T-helper 1 cell treated with Interleukin-12 subunit alpha and Interleukin-12 subunit beta and Interleukin-4 antibody, amounts not matched to agents 30 μg/mL and 1 μg/mL, for 36 hours (primary cell): ENCODE measurements at regions not wholly inside any gene's neighbourhood (a gene's known extent, or its start where the extent isn't known, plus 50 kb on each side); places are given as distances from the start of the nearest gene placed in this dataset.
"Not testable (repeated sequence)": the region's sequence is repeated elsewhere in the genome, so short reads cannot be mapped to it uniquely, and the experiment has no call there.

Experiments
- H3K27ac Mint-ChIP-seq: one replicate; pipeline ENCODE4 v1.8.0; 2021; ENCODE audit warnings: mild to moderate bottlenecking, mixed read lengths
- H3K27me3 Mint-ChIP-seq: one replicate; pipeline ENCODE4 v1.8.0; 2021; ENCODE audit warnings: low read depth, mixed read lengths
- H3K36me3 Mint-ChIP-seq: one replicate; pipeline ENCODE4 v1.8.0; 2021; ENCODE audit warnings: low read depth, mixed read lengths
- H3K4me1 Mint-ChIP-seq: one replicate; pipeline ENCODE4 v1.8.0; 2021; ENCODE audit warnings: low read depth, mixed read lengths
- H3K4me3 Mint-ChIP-seq: one replicate; pipeline ENCODE4 v1.8.0; 2021; ENCODE audit warnings: mild to moderate bottlenecking, moderate library complexity, mixed read lengths
- H3K9me3 Mint-ChIP-seq: one replicate; pipeline ENCODE4 v1.8.0; 2021; ENCODE audit warnings: mixed read lengths

GRCh38 chr11:44380009-44380313 lies 70.0 kb upstream of the ALX4 start:
- Mint-ChIP-seq H3K27me3 (no peaks in the 10 kb centered on the region), H3K9me3 (no peaks in the 10 kb centered on the region), H3K36me3 (no peaks in the 10 kb centered on the region), H3K27ac (no peak overlapping the region), H3K4me3 (no peak overlapping the region), H3K4me1 (no peaks in the 10 kb centered on the region)

- Mint-ChIP-seq H3K27ac (no peak overlapping the region), H3K9me3 (no peaks in the 10 kb centered on the region), H3K4me3 (no peak overlapping the region), H3K36me3 (no peaks in the 10 kb centered on the region), H3K27me3 (peaks cover 7% of the 10 kb centered on the region), H3K4me1 (no peaks in the 10 kb centered on the region)
Observed at GRCh38 chr11:44380820-44381219, 70.9 kb upstream of the ALX4 start.

GRCh38 chr11:44381261-44381660 lies 71.3 kb upstream of the ALX4 start:
- H3K27me3 Mint-ChIP-seq: peaks cover 7% of the 10 kb centered on the region
- no peaks in the 10 kb centered on the region for H3K36me3 Mint-ChIP-seq
- H3K4me3 Mint-ChIP-seq: no peak overlapping the region
- no peaks in the 10 kb centered on the region for H3K4me1 Mint-ChIP-seq
- no peak overlapping the region for H3K27ac Mint-ChIP-seq
- no peaks in the 10 kb centered on the region for H3K9me3 Mint-ChIP-seq

GRCh38 chr11:44382118-44382517 lies 72.2 kb upstream of the ALX4 start:
- Mint-ChIP-seq H3K4me3 (no peak overlapping the region), H3K36me3 (no peaks in the 10 kb centered on the region), H3K27me3 (peaks cover 7% of the 10 kb centered on the region), H3K27ac (no peak overlapping the region), H3K9me3 (no peaks in the 10 kb centered on the region), H3K4me1 (no peaks in the 10 kb centered on the region)

- peaks cover 10% of the 10 kb centered on the region for H3K27me3 Mint-ChIP-seq
- H3K36me3 Mint-ChIP-seq: no peaks in the 10 kb centered on the region
- no peak overlapping the region for H3K27ac Mint-ChIP-seq
- H3K9me3 Mint-ChIP-seq: no peaks in the 10 kb centered on the region
- no peak overlapping the region for H3K4me3 Mint-ChIP-seq
- H3K4me1 Mint-ChIP-seq: no peaks in the 10 kb centered on the region
Observed at GRCh38 chr11:44382656-44383240, 72.8 kb upstream of the ALX4 start.

GRCh38 chr11:44383246-44383645 lies 73.3 kb upstream of the ALX4 start:
- Mint-ChIP-seq H3K27ac (no peak overlapping the region), H3K36me3 (no peaks in the 10 kb centered on the region), H3K4me3 (no peak overlapping the region), H3K9me3 (no peaks in the 10 kb centered on the region), H3K4me1 (no peaks in the 10 kb centered on the region), H3K27me3 (peaks cover 10% of the 10 kb centered on the region)

GRCh38 chr11:44387415-44387814 lies 77.5 kb upstream of the ALX4 start:
- Mint-ChIP-seq H3K27me3 (peaks cover 15% of the 10 kb centered on the region), H3K4me1 (peaks cover 3% of the 10 kb centered on the region), H3K36me3 (no peaks in the 10 kb centered on the region), H3K9me3 (no peaks in the 10 kb centered on the region), H3K4me3 (no peak overlapping the region), H3K27ac (no peak overlapping the region)

- Mint-ChIP-seq H3K36me3 (no peaks in the 10 kb centered on the region), H3K4me1 (peaks cover 3% of the 10 kb centered on the region), H3K27ac (no peak overlapping the region), H3K9me3 (no peaks in the 10 kb centered on the region), H3K27me3 (peaks cover 15% of the 10 kb centered on the region), H3K4me3 (no peak overlapping the region)
Observed at GRCh38 chr11:44387825-44388224, 77.9 kb upstream of the ALX4 start.

GRCh38 chr11:44388828-44389657 lies 79.1 kb upstream of the ALX4 start:
- Mint-ChIP-seq H3K27me3 (peaks cover 18% of the 10 kb centered on the region), H3K4me1 (peaks cover 3% of the 10 kb centered on the region), H3K27ac (no peak overlapping the region), H3K36me3 (no peaks in the 10 kb centered on the region), H3K9me3 (no peaks in the 10 kb centered on the region), H3K4me3 (peak overlapping the region; percentile 32)

- Mint-ChIP-seq H3K4me3 (no peak overlapping the region), H3K4me1 (peaks cover 3% of the 10 kb centered on the region), H3K27ac (no peak overlapping the region)
Observed at GRCh38 chr11:44389963-44390605, 80.1 kb upstream of the ALX4 start.

GRCh38 chr11:44391004-44391403 lies 81.1 kb upstream of the ALX4 start:
- not testable (repeated sequence) for H3K4me3 Mint-ChIP-seq, H3K4me1 Mint-ChIP-seq, H3K36me3 Mint-ChIP-seq, H3K9me3 Mint-ChIP-seq, H3K27ac Mint-ChIP-seq
- H3K27me3 Mint-ChIP-seq: peaks cover 22% of the 10 kb centered on the region

More at GRCh38 chr11:44389963-44390605, 80.1 kb upstream of the ALX4 start:
- Mint-ChIP-seq H3K36me3 (no peaks in the 10 kb centered on the region), H3K27me3 (peaks cover 25% of the 10 kb centered on the region), H3K9me3 (no peaks in the 10 kb centered on the region)

- H3K36me3 Mint-ChIP-seq, H3K4me1 Mint-ChIP-seq, H3K4me3 Mint-ChIP-seq, H3K27ac Mint-ChIP-seq, H3K9me3 Mint-ChIP-seq: not testable (repeated sequence)
- H3K27me3 Mint-ChIP-seq: peaks cover 14% of the 10 kb centered on the region
Observed at GRCh38 chr11:44396746-44397145, 86.8 kb upstream of the ALX4 start.

- H3K9me3 Mint-ChIP-seq: no peaks in the 10 kb centered on the region
- no peak overlapping the region for H3K27ac Mint-ChIP-seq
- no peaks in the 10 kb centered on the region for H3K36me3 Mint-ChIP-seq
- peaks cover 4% of the 10 kb centered on the region for H3K4me1 Mint-ChIP-seq
- peaks cover 14% of the 10 kb centered on the region for H3K27me3 Mint-ChIP-seq
- H3K4me3 Mint-ChIP-seq: no peak overlapping the region
Observed at GRCh38 chr11:44397586-44398178, 87.7 kb upstream of the ALX4 start.

GRCh38 chr11:44398266-44399030 lies 88.5 kb upstream of the ALX4 start:
- Mint-ChIP-seq H3K27ac (no peak overlapping the region), H3K27me3 (peaks cover 14% of the 10 kb centered on the region), H3K36me3 (no peaks in the 10 kb centered on the region), H3K4me1 (peaks cover 4% of the 10 kb centered on the region), H3K9me3 (no peaks in the 10 kb centered on the region), H3K4me3 (no peak overlapping the region)
